GM23338 (cell line): ENCODE measurements at regions not wholly inside any gene's neighbourhood (a gene's known extent, or its start where the extent isn't known, plus 50 kb on each side); places are given as distances from the start of the nearest gene placed in this dataset.

Experiments used
- ATAC-seq: fragments of 200-7000 bp; cut with Tn5 transposase; 3 replicates; pipeline ENCODE4 v1.9.1; 2020
- DNase-seq: peaks from one replicate; pipeline ENCODE4 v3.0.0-alpha.2; 2015; ENCODE audit warnings: low spot score
- H2AFZ ChIP-seq: fragments of 200-600 bp; sonication (generic); 2 replicates; pipeline ENCODE4 v1.8.0; 2016; ENCODE audit warnings: antibody characterized with exemption, mild to moderate bottlenecking, moderate library complexity
- H3F3A ChIP-seq: fragments of 200-600 bp; sonication (generic); replicated peaks from 2 replicates; pipeline ENCODE4 v1.8.0; 2017; ENCODE audit warnings: antibody characterized with exemption, mixed run types, low read depth
- H3K27ac ChIP-seq: fragments of 200-600 bp; sonication (generic); 2 replicates; pipeline ENCODE4 v1.6.1; 2016; ENCODE audit warnings: low read depth
- H3K27me3 ChIP-seq: fragments of 200-600 bp; sonication (generic); 2 replicates; pipeline ENCODE4 v1.8.0; 2016; ENCODE audit warnings: mild to moderate bottlenecking, mixed run types, moderate library complexity; ENCODE audit not compliant: insufficient read depth
- H3K36me3 ChIP-seq: fragments of 200-600 bp; sonication (generic); 2 replicates; pipeline ENCODE4 v1.8.0; 2016; ENCODE audit warnings: mild to moderate bottlenecking; ENCODE audit not compliant: insufficient read depth
- H3K4me1 ChIP-seq: fragments of 200-600 bp; sonication (generic); 2 replicates; pipeline ENCODE4 v1.8.0; 2016; ENCODE audit warnings: mild to moderate bottlenecking, moderate library complexity; ENCODE audit not compliant: insufficient read depth
- H3K4me2 ChIP-seq: fragments of 200-600 bp; sonication (generic); 2 replicates; pipeline ENCODE4 v1.7.1; 2017; ENCODE audit warnings: mixed run types
- H3K4me3 ChIP-seq: fragments of 200-600 bp; sonication (generic); 2 replicates; pipeline ENCODE4 v1.6.1; 2016; ENCODE audit warnings: mixed run types
- H3K79me2 ChIP-seq: fragments of 200-600 bp; sonication (generic); replicated peaks from 2 replicates; pipeline ENCODE4 v1.8.0; 2017; ENCODE audit warnings: mild to moderate bottlenecking; ENCODE audit not compliant: insufficient read depth
- H3K9me2 ChIP-seq: fragments of 200-600 bp; sonication (generic); 2 replicates; pipeline ENCODE4 v1.8.0; 2017; ENCODE audit not compliant: insufficient read depth
- H4K20me1 ChIP-seq: fragments of 200-600 bp; sonication (generic); replicated peaks from 2 replicates; pipeline ENCODE4 v1.8.0; 2017; ENCODE audit warnings: mild to moderate bottlenecking; ENCODE audit not compliant: insufficient read depth
- H3K27ac Mint-ChIP-seq: 2 replicates; pipeline ENCODE4 v1.8.0; 2020; ENCODE audit warnings: inconsistent platforms, mild to moderate bottlenecking, moderate library complexity, mixed read lengths
- H3K27me3 Mint-ChIP-seq: 3 replicates; pipeline ENCODE4 v1.8.0; 2022; ENCODE audit warnings: low read depth, mild to moderate bottlenecking, moderate library complexity, mixed read lengths, inconsistent platforms; ENCODE audit not compliant: insufficient read depth, poor library complexity
- H3K36me3 Mint-ChIP-seq: 3 replicates; pipeline ENCODE4 v1.8.0; 2021; ENCODE audit warnings: low read depth, mild to moderate bottlenecking, inconsistent platforms, moderate library complexity, mixed read lengths
- H3K4me1 Mint-ChIP-seq: 3 replicates; pipeline ENCODE4 v1.8.0; 2020; ENCODE audit warnings: mild to moderate bottlenecking, inconsistent platforms, mixed read lengths
- H3K4me3 Mint-ChIP-seq: 3 replicates; pipeline ENCODE4 v1.8.0; 2021; ENCODE audit warnings: moderate library complexity, mild to moderate bottlenecking, inconsistent platforms, mixed read lengths
- H3K9me3 Mint-ChIP-seq: 3 replicates; pipeline ENCODE4 v1.8.0; 2020; ENCODE audit warnings: moderate library complexity, mild to moderate bottlenecking, inconsistent platforms, mixed read lengths
- EZH2 ChIP-seq: fragments of 200-600 bp; sonication (generic); IDR thresholded peaks from one replicate; pipeline ENCODE4 v1.8.0; 2017; ENCODE audit warnings: antibody characterized with exemption, mild to moderate bottlenecking, low read depth; ENCODE audit not compliant: unreplicated experiment
- NANOG ChIP-seq: IDR thresholded peaks from 2 replicates; pipeline ENCODE4 v1.6.1; 2016; ENCODE audit warnings: antibody characterized with exemption, borderline replicate concordance
- STAT1 ChIP-seq: IDR thresholded peaks from one replicate; pipeline ENCODE4 v1.6.1; 2016; ENCODE audit warnings: antibody characterized with exemption; ENCODE audit not compliant: unreplicated experiment
- TF ChIP-seq, protein P1 (sequence below): fragments of 250-450 bp; sonication (Bioruptor Pico); IDR thresholded peaks from 2 replicates; pipeline ENCODE4 v1.5.0; 2020; ENCODE audit warnings: mild to moderate bottlenecking, moderate library complexity

DNA sequence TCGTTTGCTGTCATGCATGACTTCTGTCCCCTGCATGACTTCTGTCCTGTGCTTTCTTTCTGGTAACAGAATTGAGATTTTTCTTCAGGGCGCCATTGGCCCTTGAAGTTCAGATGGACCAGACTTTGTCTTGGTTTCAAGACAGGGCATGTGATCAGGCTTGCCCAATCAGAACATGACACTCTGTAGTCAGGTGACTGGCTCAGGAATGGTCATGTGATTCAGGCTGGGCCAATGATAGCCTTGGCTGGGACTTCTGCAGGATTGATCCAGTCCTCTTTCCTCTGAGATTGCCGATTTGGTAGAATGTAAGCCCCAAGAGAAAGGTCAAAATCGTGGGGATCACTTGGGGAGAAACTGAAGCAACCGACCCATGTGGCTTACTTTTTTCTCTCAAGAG is 90.5 kb upstream of the ALX4 start:
- DNase-seq: no peak
- H3K36me3 Mint-ChIP-seq: no peaks in the 10 kb centered on the region

More for the DNA sequence above, 90.5 kb upstream of the ALX4 start:
- no peak for TF ChIP-seq EZH2
- TF ChIP-seq, protein P1, sequence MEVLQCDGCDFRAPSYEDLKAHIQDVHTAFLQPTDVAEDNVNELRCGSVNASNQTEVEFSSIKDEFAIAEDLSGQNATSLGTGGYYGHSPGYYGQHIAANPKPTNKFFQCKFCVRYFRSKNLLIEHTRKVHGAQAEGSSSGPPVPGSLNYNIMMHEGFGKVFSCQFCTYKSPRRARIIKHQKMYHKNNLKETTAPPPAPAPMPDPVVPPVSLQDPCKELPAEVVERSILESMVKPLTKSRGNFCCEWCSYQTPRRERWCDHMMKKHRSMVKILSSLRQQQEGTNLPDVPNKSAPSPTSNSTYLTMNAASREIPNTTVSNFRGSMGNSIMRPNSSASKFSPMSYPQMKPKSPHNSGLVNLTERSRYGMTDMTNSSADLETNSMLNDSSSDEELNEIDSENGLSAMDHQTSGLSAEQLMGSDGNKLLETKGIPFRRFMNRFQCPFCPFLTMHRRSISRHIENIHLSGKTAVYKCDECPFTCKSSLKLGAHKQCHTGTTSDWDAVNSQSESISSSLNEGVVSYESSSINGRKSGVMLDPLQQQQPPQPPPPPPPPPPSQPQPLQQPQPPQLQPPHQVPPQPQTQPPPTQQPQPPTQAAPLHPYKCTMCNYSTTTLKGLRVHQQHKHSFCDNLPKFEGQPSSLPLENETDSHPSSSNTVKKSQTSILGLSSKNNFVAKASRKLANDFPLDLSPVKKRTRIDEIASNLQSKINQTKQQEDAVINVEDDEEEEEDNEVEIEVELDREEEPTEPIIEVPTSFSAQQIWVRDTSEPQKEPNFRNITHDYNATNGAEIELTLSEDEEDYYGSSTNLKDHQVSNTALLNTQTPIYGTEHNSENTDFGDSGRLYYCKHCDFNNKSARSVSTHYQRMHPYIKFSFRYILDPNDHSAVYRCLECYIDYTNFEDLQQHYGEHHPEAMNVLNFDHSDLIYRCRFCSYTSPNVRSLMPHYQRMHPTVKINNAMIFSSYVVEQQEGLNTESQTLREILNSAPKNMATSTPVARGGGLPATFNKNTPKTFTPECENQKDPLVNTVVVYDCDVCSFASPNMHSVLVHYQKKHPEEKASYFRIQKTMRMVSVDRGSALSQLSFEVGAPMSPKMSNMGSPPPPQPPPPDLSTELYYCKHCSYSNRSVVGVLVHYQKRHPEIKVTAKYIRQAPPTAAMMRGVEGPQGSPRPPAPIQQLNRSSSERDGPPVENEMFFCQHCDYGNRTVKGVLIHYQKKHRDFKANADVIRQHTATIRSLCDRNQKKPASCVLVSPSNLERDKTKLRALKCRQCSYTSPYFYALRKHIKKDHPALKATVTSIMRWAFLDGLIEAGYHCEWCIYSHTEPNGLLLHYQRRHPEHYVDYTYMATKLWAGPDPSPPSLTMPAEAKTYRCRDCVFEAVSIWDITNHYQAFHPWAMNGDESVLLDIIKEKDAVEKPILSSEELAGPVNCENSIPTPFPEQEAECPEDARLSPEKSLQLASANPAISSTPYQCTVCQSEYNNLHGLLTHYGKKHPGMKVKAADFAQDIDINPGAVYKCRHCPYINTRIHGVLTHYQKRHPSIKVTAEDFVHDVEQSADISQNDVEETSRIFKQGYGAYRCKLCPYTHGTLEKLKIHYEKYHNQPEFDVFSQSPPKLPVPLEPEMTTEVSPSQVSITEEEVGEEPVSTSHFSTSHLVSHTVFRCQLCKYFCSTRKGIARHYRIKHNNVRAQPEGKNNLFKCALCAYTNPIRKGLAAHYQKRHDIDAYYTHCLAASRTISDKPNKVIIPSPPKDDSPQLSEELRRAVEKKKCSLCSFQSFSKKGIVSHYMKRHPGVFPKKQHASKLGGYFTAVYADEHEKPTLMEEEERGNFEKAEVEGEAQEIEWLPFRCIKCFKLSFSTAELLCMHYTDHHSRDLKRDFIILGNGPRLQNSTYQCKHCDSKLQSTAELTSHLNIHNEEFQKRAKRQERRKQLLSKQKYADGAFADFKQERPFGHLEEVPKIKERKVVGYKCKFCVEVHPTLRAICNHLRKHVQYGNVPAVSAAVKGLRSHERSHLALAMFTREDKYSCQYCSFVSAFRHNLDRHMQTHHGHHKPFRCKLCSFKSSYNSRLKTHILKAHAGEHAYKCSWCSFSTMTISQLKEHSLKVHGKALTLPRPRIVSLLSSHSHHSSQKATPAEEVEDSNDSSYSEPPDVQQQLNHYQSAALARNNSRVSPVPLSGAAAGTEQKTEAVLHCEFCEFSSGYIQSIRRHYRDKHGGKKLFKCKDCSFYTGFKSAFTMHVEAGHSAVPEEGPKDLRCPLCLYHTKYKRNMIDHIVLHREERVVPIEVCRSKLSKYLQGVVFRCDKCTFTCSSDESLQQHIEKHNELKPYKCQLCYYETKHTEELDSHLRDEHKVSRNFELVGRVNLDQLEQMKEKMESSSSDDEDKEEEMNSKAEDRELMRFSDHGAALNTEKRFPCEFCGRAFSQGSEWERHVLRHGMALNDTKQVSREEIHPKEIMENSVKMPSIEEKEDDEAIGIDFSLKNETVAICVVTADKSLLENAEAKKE (CRISPR knock-in tag): no peak
- TF ChIP-seq NANOG: no peak
- TF ChIP-seq STAT1: no peak
- Histone ChIP-seq H4K20me1 (no peaks in the 10 kb centered on the region), H3K4me3 (no peak overlapping the region), H2AFZ (peak overlapping the region; percentile 84; the same call in 1 of the 2 replicates), H3K36me3 (no peaks in the 10 kb centered on the region), H3K79me2 (no peaks in the 10 kb centered on the region), H3K4me1 (no peaks in the 10 kb centered on the region), H3F3A (no peaks in the 10 kb centered on the region), H3K9me2 (0 out of 2 replicates have a peak, but pooled peaks cover 7% of the 10 kb centered on the region), H3K27me3 (no peaks in the 10 kb centered on the region), H3K27ac (no peak overlapping the region), H3K4me2 (no peak overlapping the region)
- no peak overlapping the region for H3K4me3 Mint-ChIP-seq
- H3K27me3 Mint-ChIP-seq: peaks cover 9% of the 10 kb centered on the region
- H3K27ac Mint-ChIP-seq: no peak overlapping the region
- peaks cover 9% of the 10 kb centered on the region for H3K4me1 Mint-ChIP-seq
- ATAC-seq: no peak
- no peaks in the 10 kb centered on the region for H3K9me3 Mint-ChIP-seq
